ENCODE measurements at regions not wholly inside any gene's neighbourhood (a gene's known extent, or its start where the extent isn't known, plus 50 kb on each side); places are given as distances from the start of the nearest gene placed in this dataset.

GRCh38 chr5:27389696-27390095 is 351.3 kb upstream of the CDH9 start:
- TF ChIP-seq GATA3 (IDR thresholded peaks at IDR 0.05; ENCODE audit: low read depth, low read length) (no peak), GATA2 (IDR thresholded peaks at IDR 0.05; ENCODE audit: low read depth, low read length) (no peak)
